GM19455 (cell line): ENCODE measurements at regions not wholly inside any gene's neighbourhood (a gene's known extent, or its start where the extent isn't known, plus 50 kb on each side); places are given as distances from the start of the nearest gene placed in this dataset.

Experiments
- ATAC-seq: cut with Tn5 transposase; IDR thresholded peaks from one replicate; pipeline ENCODE4 v1.9.1; 2021; ENCODE audit not compliant: unreplicated experiment

DNA sequence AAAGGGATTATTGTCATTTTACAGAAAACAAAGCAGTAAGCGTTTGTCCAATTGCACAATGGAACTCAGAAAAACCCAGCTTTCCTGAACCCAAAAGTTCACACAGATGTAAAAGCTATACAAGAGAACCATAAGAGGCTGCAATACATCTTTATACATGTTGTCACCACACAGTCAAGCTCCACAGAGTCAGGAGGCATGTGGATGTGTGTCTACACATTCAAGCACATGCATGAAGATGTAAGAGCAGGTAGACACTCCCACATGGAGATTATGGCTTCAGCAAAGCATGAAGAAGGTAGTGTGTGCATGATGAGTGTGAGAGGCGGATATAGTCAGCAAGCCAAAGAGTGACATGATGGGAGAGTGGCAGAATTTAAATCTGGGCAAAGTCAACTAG, 124.7 kb upstream of the THBS1 start:
- ATAC-seq = no peak

DNA sequence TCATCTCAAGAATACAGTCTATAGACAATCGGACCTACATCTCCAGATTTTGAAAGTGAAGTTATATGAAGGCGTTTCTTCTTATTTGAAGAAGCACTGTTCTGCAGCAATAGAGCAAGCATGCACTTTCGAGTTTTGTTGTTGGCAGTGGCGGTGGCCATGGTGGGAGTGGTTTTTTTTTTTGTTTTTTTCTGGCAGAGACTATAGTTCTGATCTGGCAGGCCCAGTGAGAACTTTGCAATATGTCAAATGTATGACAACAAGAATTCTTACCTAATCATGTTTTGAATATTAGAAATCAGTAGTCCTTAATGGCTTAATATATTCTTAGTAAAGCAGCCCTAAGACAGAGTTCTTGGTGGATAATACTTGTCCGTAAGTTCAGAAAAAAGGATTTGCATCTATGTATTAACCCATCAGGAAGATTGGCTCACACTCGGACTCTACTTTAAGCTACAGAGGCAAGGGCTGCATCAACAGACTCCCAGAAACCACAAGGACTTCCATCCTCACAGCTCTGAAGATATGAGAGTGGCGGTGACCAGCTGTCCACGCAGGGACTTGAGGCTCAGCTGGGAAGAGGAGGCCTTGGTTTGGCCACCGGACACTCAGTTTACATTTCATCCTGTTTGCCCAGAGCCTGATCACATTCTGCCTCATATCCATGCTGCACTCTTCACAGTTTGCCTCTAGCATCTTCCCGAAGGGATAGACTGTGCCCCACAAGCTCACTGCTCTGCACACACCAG, 124.1 kb upstream of the THBS1 start:
- no peak for ATAC-seq

- no peak for ATAC-seq
Measured at GRCh38 chr15:39458131-39458530, 122.7 kb upstream of the THBS1 start.

DNA sequence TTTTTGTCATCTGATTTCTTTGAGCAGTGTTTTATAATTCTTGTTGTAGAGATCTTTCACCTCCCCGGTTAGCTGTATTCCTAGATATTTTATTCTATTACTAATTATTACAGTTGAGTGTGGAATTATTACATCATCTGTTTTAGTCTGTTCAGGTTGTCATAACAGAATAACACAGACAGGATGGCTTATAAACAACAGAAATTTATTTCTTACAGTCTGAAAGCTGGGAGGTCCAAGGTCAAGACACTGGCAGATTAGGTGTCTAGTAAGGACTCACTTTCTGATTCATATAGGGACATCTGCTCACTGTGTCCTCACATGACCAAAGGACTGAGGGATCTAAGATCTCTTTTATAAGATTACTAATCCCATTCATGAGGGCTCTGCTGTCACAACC, 121.3 kb upstream of the THBS1 start:
- ATAC-seq = no peak

DNA sequence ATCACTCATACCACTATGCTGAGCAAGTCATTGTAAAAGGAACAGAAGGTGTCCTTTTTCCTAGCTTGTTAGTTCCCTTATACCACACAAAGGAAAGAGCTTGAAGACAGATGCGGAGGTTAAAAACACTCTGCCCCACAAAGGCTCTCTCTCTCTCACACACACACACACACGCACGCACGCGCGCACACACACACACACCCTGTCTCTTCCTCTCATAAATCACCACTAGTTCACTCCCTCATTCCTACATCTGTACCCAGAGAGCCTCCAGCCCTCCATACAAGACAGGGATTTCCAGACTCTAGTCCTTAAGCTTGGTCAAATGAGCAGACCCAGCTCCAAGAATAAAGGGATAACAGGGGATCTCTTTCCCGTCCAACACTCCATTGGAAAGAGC, 120.1 kb upstream of the THBS1 start:
- ATAC-seq = no peak

DNA sequence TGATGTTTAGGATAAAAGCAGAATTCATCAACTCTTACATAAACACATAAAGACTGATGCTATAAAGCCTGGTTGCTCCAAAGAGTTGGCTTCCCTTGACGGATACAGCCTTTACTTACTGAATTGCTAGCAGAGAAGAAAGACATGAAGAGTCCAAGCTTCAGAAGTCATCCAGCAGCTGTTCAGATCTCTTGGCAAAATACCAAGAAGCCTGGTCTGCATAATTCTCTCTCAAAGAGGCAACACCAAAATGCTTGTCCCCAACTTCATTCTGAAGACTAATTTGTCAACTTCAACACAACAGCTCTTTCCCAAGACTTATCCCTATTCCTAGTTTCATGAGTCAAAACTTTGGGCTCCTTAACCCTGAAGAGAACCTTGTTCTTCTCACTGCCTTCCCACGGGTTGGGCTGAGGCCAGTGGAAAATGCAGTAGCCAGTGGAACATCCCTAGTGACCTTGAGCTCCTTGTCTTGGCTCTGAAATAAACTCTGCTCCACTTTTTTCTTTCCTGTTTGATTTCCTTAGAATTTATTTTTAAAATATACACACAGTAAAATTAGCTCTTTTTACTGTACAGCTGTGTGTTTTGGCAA, 119.2 kb upstream of the THBS1 start:
- no peak for ATAC-seq

DNA sequence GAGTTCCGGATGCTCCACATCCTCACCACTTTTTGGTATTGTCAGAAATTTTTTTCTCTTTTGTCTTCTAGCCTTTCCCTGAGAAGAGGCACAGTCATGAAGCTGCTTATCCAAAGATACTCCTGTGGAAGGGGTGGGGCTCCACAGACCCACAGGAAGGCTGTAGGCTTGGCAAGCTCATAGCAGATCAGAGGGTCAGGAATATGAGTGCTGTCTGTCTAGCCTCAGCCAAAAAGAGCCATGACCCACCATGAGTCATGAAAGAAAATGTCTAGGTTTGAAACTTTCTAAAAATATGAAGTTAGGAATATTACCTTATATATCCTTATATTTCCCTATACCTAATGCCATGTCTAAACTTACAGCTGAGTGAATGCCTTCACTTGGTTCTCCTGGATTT, 118.2 kb upstream of the THBS1 start:
- no peak for ATAC-seq

DNA sequence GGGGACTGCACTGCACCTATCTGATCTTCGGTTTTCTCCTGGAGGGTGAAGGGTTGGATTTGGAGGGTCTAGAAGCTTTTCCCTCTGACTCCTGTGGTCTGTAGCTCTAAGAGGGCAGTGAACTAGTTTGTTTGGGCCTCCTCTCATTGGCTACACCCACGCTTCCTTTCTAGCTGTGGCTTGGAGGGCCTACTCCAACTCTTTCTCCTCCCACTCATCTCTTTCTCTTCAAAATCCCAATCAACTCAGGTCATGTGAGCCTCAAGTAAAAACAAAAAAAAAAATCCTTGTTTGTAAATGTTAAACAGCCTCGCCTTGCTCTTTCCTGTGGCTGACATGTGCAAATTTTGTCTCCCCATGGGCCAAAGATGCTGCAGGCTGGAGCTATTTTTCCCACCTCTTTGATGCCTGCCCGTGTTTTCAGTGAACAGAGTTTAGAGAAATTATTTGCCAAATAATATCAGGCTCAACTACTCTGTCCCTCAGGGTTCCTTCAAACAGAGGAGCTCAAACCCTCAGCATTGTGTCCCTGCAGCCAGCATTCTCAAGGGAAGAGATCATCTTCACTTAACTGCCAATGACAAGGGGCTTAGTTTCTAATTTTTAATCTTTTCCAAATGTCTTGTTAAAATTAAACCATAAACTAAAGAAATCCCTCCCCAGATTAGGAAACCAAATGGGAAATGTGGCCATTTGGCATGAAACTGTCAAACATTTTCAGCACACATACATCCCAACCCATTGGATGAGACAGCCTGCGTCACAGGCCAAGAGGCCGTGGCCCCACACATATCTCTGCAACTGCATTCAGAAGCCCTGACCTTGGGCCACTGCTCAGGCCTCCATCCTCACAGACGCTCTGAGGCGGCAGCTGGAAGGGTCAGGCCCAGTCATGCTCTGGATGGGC, 114.8 kb upstream of the THBS1 start:
- ATAC-seq = no peak

- no peak for ATAC-seq
Measured at GRCh38 chr15:39466750-39467105, 114.2 kb upstream of the THBS1 start.

GRCh38 chr15:39468331-39468730, 112.5 kb upstream of the THBS1 start:
- no peak for ATAC-seq

- ATAC-seq = no peak
Measured at GRCh38 chr15:39468828-39469227, 112.1 kb upstream of the THBS1 start.

DNA sequence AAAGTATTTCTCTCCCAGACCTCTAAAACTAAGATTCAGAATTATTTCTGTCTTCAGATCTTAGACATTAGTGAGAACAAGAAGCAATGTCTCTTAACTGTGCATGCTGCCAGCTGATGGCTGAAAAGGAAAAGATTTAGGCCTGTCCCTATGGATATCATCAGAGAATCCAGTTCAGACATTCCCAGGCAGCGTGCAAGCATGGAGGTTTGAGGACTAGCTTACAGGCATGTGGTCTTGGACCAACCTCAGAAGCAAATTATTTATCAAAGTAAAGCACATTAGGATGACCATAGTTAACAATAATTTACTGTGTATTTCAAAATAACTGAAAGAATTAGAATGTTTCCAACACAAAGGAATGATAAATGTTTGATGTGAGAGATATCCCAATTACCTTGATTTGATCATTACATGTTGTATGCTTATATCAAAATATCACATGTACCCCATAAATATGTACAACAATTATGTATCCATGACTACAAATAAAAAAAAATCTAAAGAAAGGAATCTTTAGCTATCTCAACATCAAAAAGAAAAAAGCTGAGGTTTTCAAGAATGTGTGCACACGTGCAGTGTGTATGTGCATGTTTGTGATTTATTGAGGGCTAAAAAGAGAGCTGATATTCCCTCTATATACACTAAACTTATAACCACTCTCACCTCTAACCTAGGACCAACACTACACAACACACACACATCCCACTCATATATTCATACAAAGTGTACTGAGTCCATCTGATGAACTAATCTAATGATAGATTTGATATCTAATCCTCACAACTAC, 108.9 kb upstream of the THBS1 start:
- ATAC-seq = no peak

DNA sequence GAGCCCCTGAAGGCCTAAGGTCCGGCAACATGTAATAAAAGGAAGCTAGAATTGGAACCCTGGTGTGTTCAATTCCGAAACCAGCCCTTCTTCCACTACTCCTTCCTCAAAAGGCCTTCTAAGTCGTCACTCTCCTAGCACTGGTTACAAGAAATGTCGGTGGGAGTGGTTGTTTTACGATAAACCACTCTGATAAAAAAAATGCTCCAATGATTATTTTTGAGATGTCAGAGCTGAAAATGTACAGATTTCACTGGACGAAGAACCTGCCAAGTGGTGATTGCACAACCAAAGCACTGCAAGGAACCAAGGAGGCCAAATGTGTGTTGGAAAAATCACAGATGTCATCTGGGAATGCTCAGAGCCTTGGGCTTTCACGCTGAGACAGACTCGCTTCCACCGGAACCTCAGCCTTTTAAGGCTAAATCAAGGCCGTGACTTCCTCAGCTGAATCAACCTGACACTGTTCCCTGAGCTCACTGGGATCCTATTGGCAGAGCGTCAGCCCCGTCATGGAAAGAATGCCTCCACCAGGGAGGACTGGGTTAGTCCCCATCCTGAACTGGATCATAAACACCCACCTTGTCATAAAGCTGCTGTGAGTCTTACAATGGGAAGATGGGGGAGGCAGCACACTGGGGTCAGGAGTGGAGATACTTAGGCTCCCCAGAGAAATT, 108.1 kb upstream of the THBS1 start:
- no peak for ATAC-seq

DNA sequence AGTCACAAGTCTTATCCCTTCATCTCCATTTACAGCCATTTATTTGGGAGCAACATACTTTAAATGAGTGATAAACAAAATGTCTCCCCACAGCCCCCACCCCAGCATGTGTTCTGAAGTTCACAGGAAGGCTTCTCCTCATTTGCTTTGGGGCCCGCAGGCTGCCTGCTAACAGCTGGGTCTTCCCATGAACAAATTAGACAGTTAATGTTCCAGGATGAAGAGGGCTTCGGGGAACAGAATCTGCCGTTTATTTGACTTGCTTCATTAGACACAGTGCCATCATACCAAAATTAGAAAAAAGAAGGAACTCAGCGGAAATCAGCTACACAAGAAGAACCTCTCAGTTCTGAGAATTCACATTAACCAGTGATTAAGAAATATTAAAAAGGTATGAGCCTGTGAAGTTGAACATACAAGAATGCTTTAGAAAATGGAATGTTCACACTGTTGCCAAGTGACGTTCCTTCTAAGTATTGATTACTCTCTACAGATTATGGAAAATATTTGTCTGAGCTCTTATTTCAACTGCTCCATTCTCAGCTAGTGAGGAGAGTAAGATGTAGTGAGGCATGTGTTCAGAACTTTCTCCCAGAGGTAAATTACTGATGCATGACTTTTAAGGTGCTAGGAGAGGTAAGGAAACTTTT, 107.5 kb upstream of the THBS1 start:
- ATAC-seq = no peak

DNA sequence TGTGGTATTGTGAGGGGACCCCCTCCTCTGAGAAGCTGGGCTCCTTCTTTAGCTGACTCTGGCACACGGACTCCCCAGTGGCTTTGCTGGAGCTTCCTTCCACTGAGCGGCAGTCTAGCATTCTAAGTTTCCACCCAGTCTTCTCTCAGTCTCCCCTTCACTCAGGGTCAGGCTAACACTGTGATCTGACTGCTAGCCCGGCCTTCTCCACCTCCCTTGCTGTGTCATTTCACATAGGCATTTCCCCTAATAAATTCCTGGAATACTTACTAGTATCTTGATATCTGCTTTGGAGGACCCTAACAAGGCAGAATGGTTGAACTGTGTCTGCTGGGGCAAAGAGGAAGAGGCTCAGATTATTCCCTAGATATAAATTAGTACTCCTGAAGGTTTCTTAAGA, 106.2 kb upstream of the THBS1 start:
- ATAC-seq = no peak

GRCh38 chr15:39478996-39479395, 101.9 kb upstream of the THBS1 start:
- ATAC-seq = no peak

DNA sequence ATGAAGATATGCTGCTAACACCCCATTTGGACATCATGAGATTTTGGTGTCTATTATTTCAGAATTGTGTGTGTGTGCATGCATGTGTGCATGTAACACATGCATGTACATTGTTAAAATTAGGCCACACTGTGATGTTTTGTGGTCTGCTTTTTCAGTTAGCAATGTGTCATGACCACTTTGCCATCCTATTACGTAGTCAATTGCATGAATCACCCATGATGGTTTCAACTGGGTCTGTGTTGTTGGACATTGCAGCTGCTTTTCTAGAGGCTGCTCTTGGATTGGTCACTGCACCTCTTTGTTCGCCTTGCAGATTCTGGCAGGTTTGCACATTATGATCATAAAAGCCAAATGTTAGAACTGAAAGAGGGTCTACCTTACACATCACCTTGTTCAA, 101.0 kb upstream of the THBS1 start:
- ATAC-seq = no peak

- no peak for ATAC-seq
Measured at GRCh38 chr15:39482459-39482858, 98.4 kb upstream of the THBS1 start.

DNA sequence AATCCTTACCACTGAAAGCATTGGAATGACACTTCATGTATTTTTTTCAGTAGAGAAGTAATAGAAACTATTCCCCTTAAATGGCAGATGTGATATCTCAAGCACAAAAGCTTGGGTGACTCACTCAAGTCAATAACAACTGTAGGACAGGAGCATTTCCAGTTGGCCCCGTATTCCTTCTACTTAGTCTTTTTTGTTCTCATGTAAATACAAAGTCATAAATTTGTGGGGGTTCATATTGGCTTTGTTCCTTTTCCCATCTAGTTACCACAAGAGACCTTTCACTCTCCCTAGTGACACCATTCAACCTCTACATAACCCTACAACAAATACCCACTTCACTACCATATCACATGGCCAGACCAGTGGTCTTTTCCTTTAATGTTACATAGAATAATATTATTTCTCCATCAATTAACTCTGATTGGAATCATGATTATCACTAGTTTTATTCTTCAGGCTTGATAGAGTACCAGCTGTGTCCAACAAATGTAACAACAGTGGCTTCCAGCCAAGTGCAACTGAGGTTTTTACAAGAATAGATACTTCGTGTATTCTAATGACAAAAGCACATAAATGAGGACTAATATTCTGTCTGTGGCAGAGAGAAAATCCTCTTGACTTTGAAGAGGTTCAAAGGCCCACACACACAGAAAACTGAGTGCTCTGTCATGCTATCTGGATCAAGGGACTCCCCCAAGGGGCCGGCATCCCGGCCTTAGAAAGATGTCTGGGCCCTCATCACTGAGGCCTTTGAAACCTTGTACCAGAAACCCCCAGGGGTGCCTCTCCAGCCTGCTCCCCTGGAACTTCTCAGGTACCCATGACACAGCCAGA, 94.0 kb upstream of the THBS1 start:
- ATAC-seq = no peak

DNA sequence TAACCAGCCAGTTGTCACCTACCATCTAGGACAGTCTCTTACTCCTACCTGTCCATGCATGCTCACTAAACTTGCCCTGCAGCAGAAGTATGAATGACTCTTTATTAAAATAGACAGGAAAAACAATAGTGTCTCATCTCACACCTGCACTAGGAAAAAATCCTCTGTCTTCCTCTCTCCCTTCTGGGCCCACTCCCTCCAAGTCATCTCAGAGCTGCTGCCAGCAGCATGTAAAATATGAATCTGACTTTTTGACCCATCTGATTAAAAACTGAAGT, 93.5 kb upstream of the THBS1 start:
- no peak for ATAC-seq
